NCI-H510A treated with DMSO at 0.1 percent for 48 hours (cell line): ENCODE measurements at regions not wholly inside any gene's neighbourhood (a gene's known extent, or its start where the extent isn't known, plus 50 kb on each side); places are given as distances from the start of the nearest gene placed in this dataset.

Experiments used
- DNase-seq: peaks from one replicate; lab custom pipeline; 2025; lab: John Stamatoyannopoulos, UW

GRCh38 chr4:26020083-26020668 is 106.2 kb downstream of the SMIM20 start:
- no peak for DNase-seq

- no peak for DNase-seq
Observed at GRCh38 chr4:26020881-26021280, 106.9 kb downstream of the SMIM20 start.

- DNase-seq = peak; percentile 63
Observed at GRCh38 chr4:26021417-26022345, 107.7 kb downstream of the SMIM20 start.

- DNase-seq = peak; percentile 63
Observed at GRCh38 chr4:26022346-26023202, 108.6 kb downstream of the SMIM20 start.

DNA sequence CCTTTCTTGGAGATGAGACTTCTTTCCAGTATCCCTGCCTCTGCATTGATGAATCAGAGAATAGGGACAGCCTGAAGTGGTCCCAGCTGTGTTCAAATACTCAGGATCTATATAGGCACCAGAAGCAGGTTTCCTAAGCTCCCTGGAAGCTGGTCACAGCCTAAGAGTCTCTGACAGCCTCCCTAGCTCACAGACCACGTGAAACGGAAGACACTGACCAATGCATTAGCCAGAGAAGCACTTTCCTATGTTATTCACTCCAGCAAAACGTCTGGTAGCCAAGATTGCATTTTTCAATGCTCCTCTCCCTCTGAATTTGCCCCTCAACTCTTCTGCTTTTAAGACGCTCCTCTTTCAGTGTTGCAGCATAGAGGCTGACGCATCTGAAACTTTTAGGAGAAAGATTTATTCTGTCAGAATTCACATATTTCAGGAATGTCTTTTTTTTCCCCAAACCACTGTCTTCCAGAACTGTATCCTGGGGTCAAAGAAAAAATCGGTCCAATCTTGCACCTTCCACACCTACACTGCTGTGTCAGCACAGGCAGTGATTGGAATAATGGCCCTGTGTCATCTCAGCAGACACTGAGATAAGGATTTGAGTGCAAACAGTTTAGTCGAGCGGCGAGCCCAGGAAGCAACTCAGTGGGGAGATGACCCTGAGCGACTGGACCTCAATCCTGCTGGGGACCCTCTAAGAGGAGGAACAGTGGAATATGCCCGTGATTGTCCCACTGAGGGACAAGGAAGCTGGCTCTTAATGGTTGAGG is 109.4 kb downstream of the SMIM20 start:
- DNase-seq = no peak

DNA sequence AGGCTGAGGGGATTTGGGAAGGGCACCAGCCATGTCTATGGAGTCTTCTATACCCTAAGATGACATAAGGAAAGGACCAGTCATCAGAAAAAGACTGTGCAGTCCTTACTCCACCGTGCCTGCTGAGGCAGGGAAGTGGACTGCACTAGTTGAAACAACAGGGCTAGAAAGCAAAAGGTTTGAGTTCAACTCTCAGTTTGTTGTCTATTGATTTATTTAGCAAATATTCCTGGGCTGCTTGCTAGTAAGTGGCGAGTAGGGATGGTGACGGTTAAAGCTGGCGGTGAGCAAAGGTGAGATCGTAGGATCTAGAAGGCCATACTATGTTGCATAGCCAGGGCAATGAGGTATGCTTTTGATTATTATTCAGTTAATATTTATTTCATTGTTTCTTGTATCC is 110.1 kb downstream of the SMIM20 start:
- no peak for DNase-seq

- no peak for DNase-seq
Observed at GRCh38 chr4:26028133-26028792, 114.2 kb downstream of the SMIM20 start.

DNA sequence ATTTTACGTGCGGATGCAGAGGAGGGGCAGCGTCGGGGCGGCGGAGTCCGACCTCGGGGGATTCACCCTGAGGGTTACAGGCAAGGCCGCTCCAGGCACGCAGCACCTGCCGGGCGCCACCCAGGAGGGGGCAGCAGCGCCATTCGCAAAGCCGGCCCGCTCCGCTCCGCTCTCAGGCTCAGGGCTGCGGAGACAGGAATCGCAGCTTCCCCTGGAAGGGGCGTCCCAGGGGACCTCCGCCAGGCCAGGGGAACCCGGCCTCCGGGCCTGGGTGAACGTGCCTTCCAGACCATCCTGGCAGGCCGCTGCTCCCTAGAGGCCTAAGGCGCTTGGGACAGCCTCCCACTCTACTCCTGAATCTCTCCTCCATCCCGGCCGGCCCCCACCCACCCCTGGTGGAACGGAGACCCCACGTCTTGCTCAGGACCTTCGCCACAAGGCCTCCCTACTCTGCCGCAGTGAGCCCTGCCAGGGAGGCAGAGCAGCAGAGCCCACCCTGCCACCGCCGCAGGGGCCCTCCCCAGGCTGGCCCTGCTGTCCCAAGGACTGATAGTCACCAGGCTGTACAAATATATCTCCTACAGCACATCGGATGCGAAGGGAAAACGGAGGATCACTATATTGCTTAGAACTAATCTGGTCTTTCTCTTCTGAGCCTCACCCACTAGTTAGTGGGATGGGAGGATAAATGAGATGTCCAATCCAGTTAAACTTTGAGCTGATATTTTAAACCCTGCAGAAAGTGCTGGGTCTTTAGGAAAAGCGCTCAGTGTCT is 115.0 kb downstream of the SMIM20 start:
- peak; percentile 38 for DNase-seq

- no peak for DNase-seq
Observed at GRCh38 chr4:26029568-26030131, 115.6 kb downstream of the SMIM20 start.

DNA sequence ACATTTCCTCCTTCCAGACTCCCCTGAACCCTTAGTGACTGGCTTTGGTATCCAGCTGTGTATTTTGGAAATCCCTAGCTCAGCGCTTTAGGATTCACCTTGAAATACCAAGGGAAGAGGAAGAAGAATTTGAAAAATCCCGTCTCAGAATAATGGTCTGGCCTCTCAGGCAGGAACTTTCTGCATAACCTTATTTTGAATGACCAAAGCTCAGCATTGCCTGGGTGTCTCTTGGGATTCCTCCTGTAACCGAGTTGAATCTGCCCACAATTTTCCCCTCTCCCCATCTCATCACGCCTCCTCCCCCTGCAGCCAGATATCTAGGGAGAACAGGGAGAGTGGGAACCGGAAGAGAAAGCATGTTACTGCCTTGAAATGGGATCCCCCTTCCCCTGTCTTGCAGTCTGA is 116.2 kb downstream of the SMIM20 start:
- DNase-seq = no peak

- no peak for DNase-seq
Observed at GRCh38 chr4:26030780-26031179, 116.8 kb downstream of the SMIM20 start.

- DNase-seq = peak; percentile 9
Observed at GRCh38 chr4:26031704-26032103, 117.7 kb downstream of the SMIM20 start.

GRCh38 chr4:26032142-26032541 is 118.1 kb downstream of the SMIM20 start:
- DNase-seq = no peak

DNA sequence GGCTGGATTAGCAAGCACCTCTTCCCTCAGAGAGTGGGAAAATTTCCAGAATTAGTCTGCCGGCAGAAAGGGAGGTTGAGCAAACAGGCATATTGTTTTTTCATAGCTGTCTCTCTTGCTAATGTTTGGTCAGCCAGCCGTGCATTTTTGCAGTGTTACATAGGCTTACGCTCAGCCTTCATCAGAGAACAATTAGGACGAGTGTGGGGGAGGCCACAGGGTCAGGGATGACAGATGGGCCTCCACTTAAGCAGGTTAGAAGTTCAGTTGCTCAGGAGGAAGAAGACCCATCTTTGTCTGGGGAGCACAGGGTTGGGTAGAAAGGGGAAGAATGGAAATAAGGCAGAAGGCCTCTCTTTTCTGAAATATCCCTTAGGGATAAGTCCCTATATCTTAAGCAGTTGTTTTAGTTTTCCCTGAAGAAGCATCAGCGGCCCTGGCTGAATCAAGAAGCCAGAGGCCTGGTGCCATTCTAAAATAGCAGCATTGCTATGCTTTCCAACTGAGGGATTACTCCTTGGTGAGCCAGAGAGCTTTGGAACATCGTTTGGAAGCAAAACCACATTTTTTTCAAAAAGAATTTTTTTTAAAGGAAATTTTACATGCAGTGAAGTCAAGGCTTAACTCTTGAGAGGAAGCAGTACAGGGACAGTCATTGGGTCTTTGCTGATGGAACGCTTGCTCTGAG is 118.8 kb downstream of the SMIM20 start:
- peak; percentile 10 for DNase-seq

DNA sequence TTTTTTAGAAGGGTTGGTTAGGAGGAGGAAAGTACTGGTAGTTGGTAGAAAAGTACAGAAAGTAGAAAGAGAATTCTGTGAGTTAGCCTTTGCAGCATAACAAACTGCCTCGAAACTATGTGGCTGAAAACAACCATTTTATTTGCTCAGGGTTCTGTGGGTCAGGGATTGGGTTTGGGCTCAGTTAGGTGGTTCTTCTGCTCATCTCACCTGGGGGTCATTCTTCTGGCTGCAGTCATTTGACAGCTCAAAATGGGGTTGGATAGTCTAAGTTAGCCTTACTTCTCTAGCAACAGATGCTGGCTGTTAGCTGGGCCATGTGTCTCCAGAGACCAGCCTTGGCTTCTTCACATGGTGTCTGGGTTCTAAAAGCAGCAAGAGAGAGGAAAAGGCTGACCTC is 119.4 kb downstream of the SMIM20 start:
- no peak for DNase-seq

DNA sequence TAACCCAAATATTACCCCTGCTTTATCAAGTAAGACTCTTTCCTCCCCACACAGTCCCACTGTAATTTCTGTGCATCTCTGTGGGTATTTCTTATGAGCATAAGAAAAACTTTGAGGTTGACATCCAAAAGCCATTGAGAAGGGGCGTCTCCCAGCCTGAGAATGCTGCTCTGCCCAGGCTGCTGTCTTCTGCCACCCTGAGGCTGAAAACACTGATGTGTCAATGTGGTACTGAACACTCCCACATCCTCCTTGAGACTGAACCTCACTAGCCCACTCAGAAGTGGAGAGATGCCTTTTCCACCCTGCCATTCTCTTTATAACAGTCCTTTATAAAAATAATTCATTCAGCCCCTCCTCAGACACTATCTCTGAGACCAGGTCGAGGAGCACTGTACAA is 120.8 kb downstream of the SMIM20 start:
- no peak for DNase-seq

DNA sequence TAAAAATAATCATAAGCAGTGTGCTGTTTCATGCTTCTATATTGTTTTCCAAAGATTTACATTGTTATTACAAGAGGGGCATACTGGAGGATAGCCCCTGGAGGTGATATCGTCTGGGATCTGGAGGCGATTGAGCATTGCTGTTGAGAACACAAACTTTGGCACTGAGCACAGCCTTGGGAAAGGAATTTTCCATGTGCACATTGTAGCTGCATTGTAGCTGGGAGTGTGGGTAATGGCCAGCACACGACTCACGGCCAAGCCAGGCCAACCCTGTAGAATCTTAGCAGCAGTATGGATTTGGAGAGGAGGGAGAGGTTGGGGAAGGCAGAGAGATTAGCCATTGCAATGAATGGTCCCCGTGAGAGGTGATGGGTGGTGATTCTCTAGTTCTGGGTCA is 121.9 kb downstream of the SMIM20 start:
- no peak for DNase-seq

- no peak for DNase-seq
Observed at GRCh38 chr4:26039639-26040359, 125.8 kb downstream of the SMIM20 start.

DNA sequence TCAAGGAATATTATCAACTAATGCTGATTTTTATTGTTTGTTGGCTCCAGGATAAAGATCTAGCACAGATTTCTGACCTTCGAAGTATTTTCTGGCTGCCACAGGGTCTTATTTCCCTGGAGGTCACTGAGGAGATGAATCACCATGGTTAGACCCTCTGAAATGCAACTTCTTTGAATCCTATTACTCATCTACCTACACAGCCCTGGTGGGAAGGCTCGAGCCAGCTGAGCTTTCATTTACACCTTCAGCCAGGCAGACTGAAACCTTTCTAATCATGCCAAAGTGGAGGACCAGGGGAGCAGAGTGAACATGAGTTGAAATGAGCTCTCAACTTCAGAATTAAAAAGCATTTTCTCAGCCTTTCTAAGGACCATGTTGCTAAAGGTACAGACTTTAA is 130.5 kb downstream of the SMIM20 start:
- no peak for DNase-seq
